Suppressor macrophage (primary cell): ENCODE measurements at regions not wholly inside any gene's neighbourhood (a gene's known extent, or its start where the extent isn't known, plus 50 kb on each side); places are given as distances from the start of the nearest gene placed in this dataset.
A peak's percentile ranks its signal among the peaks of the same experiment; 100 is the strongest.
"Not testable (repeated sequence)": the region's sequence is repeated elsewhere in the genome, so short reads cannot be mapped to it uniquely, and the experiment has no call there.

Experiments
- DNase-seq, 4 experiments: peaks; one replicate each; pipeline ENCODE4 v3.0.0-alpha.2; 2020 to 2022

DNA sequence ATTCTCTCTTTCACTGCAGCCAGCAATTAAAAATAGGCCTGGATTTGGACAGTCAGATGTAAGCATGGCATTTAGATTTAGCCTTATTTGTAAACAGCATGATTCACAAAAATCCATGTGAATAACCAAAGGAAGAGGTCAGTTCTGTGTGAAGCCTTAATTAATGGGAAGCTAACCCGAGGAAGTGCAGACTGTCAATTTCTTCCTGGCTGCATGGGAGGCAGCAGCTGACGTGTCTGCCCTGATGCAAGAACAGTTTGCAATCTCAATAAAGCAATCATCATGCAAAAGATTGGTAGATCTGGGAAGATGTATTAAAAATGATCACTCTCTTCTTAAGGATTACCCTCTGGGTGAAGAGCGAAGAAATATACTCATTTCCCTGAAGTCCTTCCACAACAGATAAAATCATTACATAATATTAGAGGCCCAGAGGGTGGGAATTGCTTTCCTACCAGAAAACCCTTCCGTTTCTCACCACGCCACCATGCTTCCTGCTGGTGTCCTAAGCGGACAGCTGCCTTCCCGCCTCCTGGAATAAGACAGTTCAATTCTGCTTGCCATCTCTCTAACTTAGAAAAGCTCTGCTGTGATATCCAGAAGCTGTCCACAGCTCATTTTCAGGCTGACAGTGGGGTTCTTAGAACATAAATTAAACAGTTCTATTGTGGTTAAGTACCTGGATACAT, 526.7 kb upstream of the NRP1 start:
- DNase-seq = peak; percentile 66 to 83 (median 78)

- no peak for DNase-seq
Observed at GRCh38 chr10:33860552-33860951, 526.1 kb upstream of the NRP1 start.

DNA sequence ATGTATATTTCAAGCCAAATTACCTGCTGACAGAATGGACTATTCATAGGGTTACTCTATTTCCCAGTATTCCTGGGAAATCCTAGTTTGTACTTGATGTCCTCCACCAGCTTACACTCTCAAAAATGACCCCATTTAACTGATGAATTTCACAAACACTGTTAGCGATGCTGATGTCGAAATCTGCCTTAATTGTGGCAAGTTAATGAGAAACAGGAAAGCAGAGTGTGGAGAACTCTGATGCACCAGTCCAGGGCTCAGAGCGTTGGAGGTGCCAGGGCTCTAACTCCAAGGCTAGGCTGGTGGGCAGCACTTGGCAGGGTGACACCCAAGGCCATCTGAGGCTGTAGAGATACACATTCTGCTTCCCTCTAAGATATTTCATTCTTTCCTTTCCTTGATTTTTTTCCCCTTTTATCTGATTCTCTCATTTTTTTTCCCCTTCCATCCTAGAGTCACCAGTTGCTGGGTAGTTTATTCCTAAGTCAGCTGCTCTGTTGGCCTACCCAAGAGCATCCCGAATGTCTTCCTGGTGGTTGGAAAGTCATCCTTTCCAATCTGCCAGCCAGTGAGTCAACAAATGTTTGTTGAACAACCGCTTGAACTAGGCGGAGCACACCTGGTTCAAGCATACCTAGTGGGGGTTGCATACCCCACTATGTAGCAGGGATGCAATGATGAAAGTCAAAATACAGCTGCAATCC, 525.0 kb upstream of the NRP1 start:
- peak in 2 of 4 experiments; percentile 10 to 14 for DNase-seq

- peak in 2 of 4 experiments; percentile 28 to 39 for DNase-seq
Observed at GRCh38 chr10:33858326-33858725, 523.9 kb upstream of the NRP1 start.

DNA sequence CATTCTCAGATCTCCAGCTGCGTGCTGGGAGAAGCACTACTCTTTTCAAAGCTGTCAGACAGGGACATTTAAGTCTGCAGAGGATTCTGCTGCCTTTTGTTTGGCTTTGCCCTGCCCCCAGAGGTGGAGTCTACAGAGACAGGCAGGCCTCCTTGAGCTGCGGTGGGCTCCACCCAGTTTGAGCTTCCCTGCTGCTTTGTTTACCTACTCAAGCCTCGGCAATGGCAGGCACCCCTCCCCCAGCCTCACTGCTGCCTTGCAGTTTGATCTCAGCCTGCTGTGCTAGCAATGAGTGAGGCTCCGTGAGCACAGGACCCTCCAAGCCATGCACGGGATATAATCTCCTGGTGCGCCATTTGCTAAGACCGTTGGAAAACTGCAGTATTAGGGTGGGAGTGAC, 518.8 kb upstream of the NRP1 start:
- not testable (repeated sequence) for DNase-seq

GRCh38 chr10:33843379-33843778, 508.9 kb upstream of the NRP1 start:
- DNase-seq = no peak

- no peak for DNase-seq
Observed at GRCh38 chr10:33841678-33842077, 507.2 kb upstream of the NRP1 start.

- no peak for DNase-seq
Observed at GRCh38 chr10:33838731-33839130, 504.3 kb upstream of the NRP1 start.

DNA sequence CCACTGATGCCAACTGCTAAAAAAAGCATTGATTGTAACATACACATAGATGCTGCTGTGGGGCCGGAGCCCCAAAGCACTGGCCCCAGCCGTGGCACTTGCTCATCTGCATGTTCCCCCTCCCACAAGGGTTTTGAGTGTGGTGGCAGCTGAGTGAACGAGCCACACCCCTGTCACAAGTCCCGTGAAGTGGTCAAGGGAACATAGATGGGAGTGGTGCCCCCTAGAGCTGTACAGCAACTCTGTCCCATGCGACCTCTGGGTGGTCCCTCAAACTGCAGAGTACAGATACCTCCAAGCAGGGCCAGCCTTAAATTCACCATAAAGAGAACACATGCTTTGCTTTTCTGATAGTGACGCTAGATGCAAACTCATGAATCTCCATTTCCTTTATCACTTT, 503.3 kb upstream of the NRP1 start:
- no peak for DNase-seq

DNA sequence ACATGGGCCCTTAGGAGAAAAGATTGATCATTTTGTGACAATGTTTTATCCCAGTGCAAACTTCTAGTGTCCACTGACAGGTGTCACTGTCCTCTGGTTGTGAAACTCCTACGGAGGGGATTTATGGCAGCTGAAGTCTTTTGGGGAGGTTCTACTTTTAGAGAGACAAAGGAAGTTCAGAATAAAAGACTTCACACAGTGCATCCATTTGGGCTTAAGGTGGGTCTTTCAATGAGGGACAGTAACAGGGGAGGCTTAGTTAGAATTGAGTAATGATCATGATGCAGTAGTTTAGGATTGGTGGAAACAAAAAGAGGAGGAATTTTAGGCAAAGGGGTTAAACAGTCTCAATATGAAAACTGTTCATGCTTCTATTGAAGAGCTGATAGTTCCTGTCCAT, 501.1 kb upstream of the NRP1 start:
- no peak for DNase-seq

DNA sequence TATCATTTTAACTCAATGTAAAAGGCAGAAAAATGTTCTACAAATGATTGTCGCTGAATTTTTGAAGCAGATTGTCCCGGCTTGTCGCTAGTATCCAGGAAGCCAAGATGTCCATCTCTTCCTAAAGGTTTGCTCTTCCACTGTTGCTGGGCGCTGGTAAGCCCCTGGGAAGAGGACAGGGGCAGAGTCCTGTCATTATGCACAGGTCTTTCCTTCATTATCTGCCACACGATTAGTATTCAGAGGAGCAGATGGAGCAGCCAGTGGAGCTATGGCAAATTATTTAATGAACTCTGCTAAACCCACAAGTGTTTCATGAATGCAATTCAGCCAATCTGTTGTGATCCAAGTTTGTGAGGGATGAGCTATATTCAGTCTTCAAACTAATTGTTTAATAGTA, 499.1 kb upstream of the NRP1 start:
- DNase-seq = no peak

GRCh38 chr10:33832124-33832787, 497.8 kb upstream of the NRP1 start:
- no peak for DNase-seq

DNA sequence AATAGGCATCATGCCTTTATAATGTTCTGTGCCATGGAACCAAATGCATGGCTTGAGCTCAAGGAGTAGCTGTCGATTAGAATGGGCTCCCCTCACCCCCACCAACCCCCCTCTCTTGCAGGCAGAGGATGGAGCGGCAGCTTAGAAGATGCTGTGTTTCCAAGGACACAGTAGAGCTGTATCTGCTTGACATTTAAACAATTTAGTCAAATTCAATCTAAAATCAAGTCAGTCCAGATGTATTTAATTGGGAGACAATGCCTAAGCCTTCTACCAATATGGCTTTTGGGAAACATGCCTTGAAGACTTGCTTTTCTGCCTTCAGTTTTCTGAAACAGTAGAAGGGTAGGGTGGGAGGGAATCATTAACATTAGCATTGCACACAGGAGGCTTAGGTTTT, 497.1 kb upstream of the NRP1 start:
- no peak for DNase-seq

- not testable (repeated sequence) for DNase-seq
Observed at GRCh38 chr10:33829899-33830298, 495.4 kb upstream of the NRP1 start.

DNA sequence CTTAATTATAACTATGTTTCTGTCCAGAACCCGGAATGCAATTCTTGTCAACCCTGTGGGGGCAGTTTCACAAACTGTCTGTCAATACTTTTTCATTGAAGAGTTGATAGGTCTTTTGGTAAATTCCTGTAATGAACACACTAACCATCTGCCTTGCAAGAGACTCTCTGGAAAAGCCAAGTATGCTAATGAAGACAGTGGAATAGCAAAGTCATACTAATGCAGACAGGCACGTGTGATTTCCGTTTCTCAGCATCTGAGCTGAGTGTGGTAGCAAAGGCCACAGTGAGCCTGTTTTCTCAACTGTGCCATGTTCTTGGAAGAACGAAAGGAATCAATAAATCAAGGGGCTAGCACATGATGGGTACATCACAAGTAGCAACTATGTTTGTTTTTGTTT, 494.1 kb upstream of the NRP1 start:
- DNase-seq = no peak

GRCh38 chr10:33826186-33826585, 491.7 kb upstream of the NRP1 start:
- no peak for DNase-seq

DNA sequence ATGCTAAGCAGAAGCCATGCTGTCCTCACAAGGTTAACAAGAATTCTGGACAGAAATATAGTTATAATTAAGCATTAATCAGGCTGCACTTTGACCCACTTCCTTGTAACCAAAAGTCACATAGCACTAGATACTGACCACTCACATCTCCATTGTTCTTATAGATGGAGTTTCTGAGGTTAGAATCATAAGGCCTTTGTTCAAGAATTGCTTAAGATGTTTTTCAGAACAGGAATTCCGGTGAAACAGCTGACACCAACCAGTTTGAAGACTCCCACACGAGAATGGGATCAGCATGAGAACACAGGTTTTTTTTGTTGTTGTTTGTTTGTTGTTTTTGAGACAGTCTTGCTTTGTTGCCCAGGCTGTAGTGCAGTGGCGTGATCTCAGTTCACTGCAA, 488.3 kb upstream of the NRP1 start:
- DNase-seq = peak in 2 of 4 experiments; percentile 7 to 28

- DNase-seq = no peak
Observed at GRCh38 chr10:33820531-33820930, 486.1 kb upstream of the NRP1 start.

DNA sequence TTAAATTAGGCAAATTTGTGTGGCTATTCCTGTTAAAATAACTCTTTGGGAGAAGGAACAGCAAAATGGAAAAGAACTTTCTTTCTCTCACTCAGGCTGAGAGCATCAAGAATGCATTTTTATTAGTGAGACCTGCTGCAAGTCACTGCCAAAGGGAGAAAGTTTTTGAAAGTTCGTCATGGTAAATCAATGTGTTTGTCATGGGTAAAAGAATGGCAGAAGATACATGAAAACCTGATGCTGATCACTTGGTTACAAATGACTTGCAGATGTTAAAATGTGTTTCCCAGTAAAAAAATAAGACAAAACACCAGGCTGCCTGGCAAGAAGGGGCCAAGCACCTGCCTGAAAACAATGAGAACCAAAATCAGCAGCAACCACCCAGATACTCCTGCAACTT, 484.7 kb upstream of the NRP1 start:
- DNase-seq = no peak

- peak in 2 of 4 experiments; percentile 44 to 69 for DNase-seq
Observed at GRCh38 chr10:33818343-33818742, 483.9 kb upstream of the NRP1 start.

- no peak for DNase-seq
Observed at GRCh38 chr10:33817605-33818004, 483.1 kb upstream of the NRP1 start.

GRCh38 chr10:33815776-33816175, 481.3 kb upstream of the NRP1 start:
- DNase-seq = no peak

DNA sequence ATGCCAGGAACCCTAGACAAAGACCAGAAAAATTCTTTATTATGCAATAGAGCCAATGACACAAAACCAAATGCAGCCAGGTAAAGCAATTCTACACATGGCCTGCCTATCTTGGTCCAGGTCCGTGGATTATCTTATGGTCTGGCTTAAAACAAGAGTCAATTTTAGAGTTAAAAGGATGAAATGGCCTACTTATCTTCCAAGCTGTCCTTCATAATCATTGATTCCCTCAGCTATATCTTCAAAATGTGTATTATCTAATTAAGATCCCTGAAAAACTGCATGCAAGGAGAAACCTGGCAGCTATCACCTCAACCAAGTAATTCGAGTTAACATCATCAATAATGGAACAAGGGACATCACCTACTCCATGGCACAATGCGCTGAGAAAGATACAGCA, 479.4 kb upstream of the NRP1 start:
- no peak for DNase-seq

DNA sequence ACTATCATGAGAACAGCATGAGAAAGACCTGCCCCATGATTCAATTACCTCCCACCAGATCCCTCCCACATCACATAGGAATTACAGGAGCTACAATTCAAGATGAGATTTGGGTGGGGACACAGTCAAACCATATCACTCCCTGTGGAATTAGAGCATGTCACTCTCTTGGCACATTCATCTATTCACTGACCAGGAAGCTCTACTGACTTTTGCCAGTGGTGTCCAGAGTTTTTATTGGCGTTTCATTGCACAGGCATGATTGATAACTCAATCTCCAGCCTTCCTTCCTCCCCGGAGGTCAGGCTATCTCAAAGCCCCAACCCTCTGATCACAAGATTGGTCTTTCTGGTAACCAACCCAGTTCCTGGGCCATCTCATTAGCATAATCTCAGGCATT, 478.9 kb upstream of the NRP1 start:
- DNase-seq = no peak
